ENCODE measurements at regions not wholly inside any gene's neighbourhood (a gene's known extent, or its start where the extent isn't known, plus 50 kb on each side); places are given as distances from the start of the nearest gene placed in this dataset.

GRCh38 chr5:2101685-2102084 lies 219.0 kb upstream of the IRX4 start:
- no peaks in the 10 kb centered on the region for H3K27me3 ChIP-seq (replicated peaks; ENCODE audit: insufficient read depth, low read length)
- no peaks in the 10 kb centered on the region for H3K79me2 ChIP-seq (ENCODE audit: low read length)
- no peak overlapping the region for H3K27ac ChIP-seq (ENCODE audit: low read length)
- no peaks in the 10 kb centered on the region for H3K9me3 ChIP-seq (replicated peaks; ENCODE audit: insufficient read depth, low read length)
- H3K9ac ChIP-seq (ENCODE audit: low read length): no peak overlapping the region
- DNase-seq: no peak
- no peak overlapping the region for H3K4me3 ChIP-seq (ENCODE audit: low read length)
- no peak overlapping the region for H3K4me2 ChIP-seq (ENCODE audit: low read depth, low read length)
- no peak overlapping the region for H2AFZ ChIP-seq (ENCODE audit: low read length)
- H4K20me1 ChIP-seq (ENCODE audit: insufficient read depth, low read length): no peaks in the 10 kb centered on the region
- H3K4me1 ChIP-seq (ENCODE audit: low read length): no peaks in the 10 kb centered on the region
- no peaks in the 10 kb centered on the region for H3K9me2 ChIP-seq (replicated peaks; ENCODE audit: insufficient read depth, low read length)
- no peaks in the 10 kb centered on the region for H3F3A ChIP-seq (ENCODE audit: insufficient read depth, low read length)
- no peaks in the 10 kb centered on the region for H3K36me3 ChIP-seq (replicated peaks; ENCODE audit: insufficient read depth, low read length)
- no peak for TF ChIP-seq CTCF (IDR thresholded peaks at IDR 0.05; ENCODE audit: low read length)
- no peak for TF ChIP-seq EZH2phosphoT487 (IDR thresholded peaks at IDR 0.05; ENCODE audit: low read length)
- TF ChIP-seq EZH2 (optimal IDR thresholded peaks at IDR 0.05; ENCODE audit: low read depth, low read length): no peak

- Histone ChIP-seq H3K4me3 (ENCODE audit: low read length) (no peak overlapping the region), H3K9ac (ENCODE audit: low read length) (no peak overlapping the region), H3K36me3 (replicated peaks; ENCODE audit: insufficient read depth, low read length) (no peaks in the 10 kb centered on the region), H3K4me2 (ENCODE audit: low read depth, low read length) (no peak overlapping the region), H3K4me1 (ENCODE audit: low read length) (no peaks in the 10 kb centered on the region), H3K27ac (ENCODE audit: low read length) (no peak overlapping the region), H3K9me3 (replicated peaks; ENCODE audit: insufficient read depth, low read length) (no peaks in the 10 kb centered on the region), H3K79me2 (ENCODE audit: low read length) (no peaks in the 10 kb centered on the region), H3F3A (ENCODE audit: insufficient read depth, low read length) (no peaks in the 10 kb centered on the region), H4K20me1 (ENCODE audit: insufficient read depth, low read length) (no peaks in the 10 kb centered on the region), H2AFZ (ENCODE audit: low read length) (no peak overlapping the region), H3K27me3 (replicated peaks; ENCODE audit: insufficient read depth, low read length) (no peaks in the 10 kb centered on the region), H3K9me2 (replicated peaks; ENCODE audit: insufficient read depth, low read length) (no peaks in the 10 kb centered on the region)
- TF ChIP-seq EZH2phosphoT487 (IDR thresholded peaks at IDR 0.05; ENCODE audit: low read length) (no peak), EZH2 (optimal IDR thresholded peaks at IDR 0.05; ENCODE audit: low read depth, low read length) (no peak), CTCF (IDR thresholded peaks at IDR 0.05; ENCODE audit: low read length) (no peak)
- DNase-seq: no peak
Observed at GRCh38 chr5:2096887-2097505, 214.3 kb upstream of the IRX4 start.

GRCh38 chr5:2095011-2095410 lies 212.3 kb upstream of the IRX4 start:
- Histone ChIP-seq H3K9ac (ENCODE audit: low read length) (no peak overlapping the region), H3K27ac (ENCODE audit: low read length) (no peak overlapping the region), H3K4me1 (ENCODE audit: low read length) (no peaks in the 10 kb centered on the region), H3K9me3 (replicated peaks; ENCODE audit: insufficient read depth, low read length) (no peaks in the 10 kb centered on the region), H2AFZ (ENCODE audit: low read length) (no peak overlapping the region), H4K20me1 (ENCODE audit: insufficient read depth, low read length) (no peaks in the 10 kb centered on the region), H3K27me3 (replicated peaks; ENCODE audit: insufficient read depth, low read length) (no peaks in the 10 kb centered on the region), H3K36me3 (replicated peaks; ENCODE audit: insufficient read depth, low read length) (no peaks in the 10 kb centered on the region), H3K9me2 (replicated peaks; ENCODE audit: insufficient read depth, low read length) (no peaks in the 10 kb centered on the region), H3K4me2 (ENCODE audit: low read depth, low read length) (no peak overlapping the region), H3K79me2 (ENCODE audit: low read length) (no peaks in the 10 kb centered on the region), H3F3A (ENCODE audit: insufficient read depth, low read length) (no peaks in the 10 kb centered on the region), H3K4me3 (ENCODE audit: low read length) (no peak overlapping the region)
- DNase-seq: no peak
- TF ChIP-seq CTCF (IDR thresholded peaks at IDR 0.05; ENCODE audit: low read length) (no peak), EZH2 (optimal IDR thresholded peaks at IDR 0.05; ENCODE audit: low read depth, low read length) (no peak), EZH2phosphoT487 (IDR thresholded peaks at IDR 0.05; ENCODE audit: low read length) (no peak)
